ENCODE measurements at regions not wholly inside any gene's neighbourhood (a gene's known extent, or its start where the extent isn't known, plus 50 kb on each side); places are given as distances from the start of the nearest gene placed in this dataset.
A peak's percentile ranks its signal among the peaks of the same experiment; 100 is the strongest.

GRCh38 chr13:40478775-40479174 is 187.7 kb downstream of the FOXO1 start:
- H3K4me3 ChIP-seq, result no peak overlapping the region
- H3K27ac ChIP-seq, result no peak overlapping the region
- no peaks in the 10 kb centered on the region for H3K9me3 ChIP-seq
- no peaks in the 10 kb centered on the region for H3K27me3 ChIP-seq
- TF ChIP-seq POLR2A (IDR thresholded peaks at IDR 0.05) (no peak), EP300 (IDR thresholded peaks at IDR 0.05) (no peak), CTCF (IDR thresholded peaks at IDR 0.05) (no peak)
- no peak for DNase-seq
- H3K4me1 ChIP-seq (ENCODE audit: insufficient read depth), result peaks cover 24% of the 10 kb centered on the region
- 75 to 85% (median 77%) methylated on average over 7 of the region's 7 CpGs for WGBS, 3 donors
- H3K36me3 ChIP-seq, result no peaks in the 10 kb centered on the region
- intact Hi-C loops (cut with DNase I), result no loop called here

GRCh38 chr13:40479196-40479845 is 187.1 kb downstream of the FOXO1 start:
- intact Hi-C loops (cut with DNase I), result no loop called here
- Histone ChIP-seq H3K36me3 (no peaks in the 10 kb centered on the region), H3K27me3 (no peaks in the 10 kb centered on the region), H3K27ac (no peak overlapping the region), H3K4me3 (no peak overlapping the region), H3K9me3 (no peaks in the 10 kb centered on the region), H3K4me1 (ENCODE audit: insufficient read depth) (peaks cover 26% of the 10 kb centered on the region)
- 84 to 91% (median 86%) methylated on average over 28 of the region's 28 CpGs for WGBS, 3 donors
- DNase-seq, result no peak
- TF ChIP-seq CTCF (IDR thresholded peaks at IDR 0.05) (no peak), EP300 (IDR thresholded peaks at IDR 0.05) (no peak), POLR2A (IDR thresholded peaks at IDR 0.05) (no peak)

GRCh38 chr13:40480012-40480914 is 186.2 kb downstream of the FOXO1 start:
- H3K4me1 ChIP-seq (ENCODE audit: insufficient read depth), result peaks cover 28% of the 10 kb centered on the region
- H3K27me3 ChIP-seq, result no peaks in the 10 kb centered on the region
- TF ChIP-seq EP300 (IDR thresholded peaks at IDR 0.05), result no peak
- TF ChIP-seq CTCF (IDR thresholded peaks at IDR 0.05), result no peak
- no peak for TF ChIP-seq POLR2A (IDR thresholded peaks at IDR 0.05)
- H3K4me3 ChIP-seq, result no peak overlapping the region
- 36 to 55% (median 40%) methylated on average over 19 of the region's 19 CpGs for WGBS, 3 donors
- H3K36me3 ChIP-seq, result no peaks in the 10 kb centered on the region
- DNase-seq, result peak in 2 of 5 donors; percentile 30 to 37
- peak overlapping the region in 1 of 2 donors; percentile 36 for H3K27ac ChIP-seq
- intact Hi-C loops (cut with DNase I), result no loop called here
- no peaks in the 10 kb centered on the region for H3K9me3 ChIP-seq

GRCh38 chr13:40480915-40481516 is 185.4 kb downstream of the FOXO1 start:
- Histone ChIP-seq H3K9me3 (no peaks in the 10 kb centered on the region), H3K27ac (no peak overlapping the region), H3K4me3 (no peak overlapping the region), H3K4me1 (ENCODE audit: insufficient read depth) (peaks cover 28% of the 10 kb centered on the region), H3K36me3 (no peaks in the 10 kb centered on the region), H3K27me3 (no peaks in the 10 kb centered on the region)
- WGBS, 3 donors, result 66 to 73% (median 68%) methylated on average over 12 of the region's 12 CpGs
- DNase-seq, result no peak
- intact Hi-C loops (cut with DNase I), result no loop called here
- TF ChIP-seq POLR2A (IDR thresholded peaks at IDR 0.05) (no peak), EP300 (IDR thresholded peaks at IDR 0.05) (no peak), CTCF (IDR thresholded peaks at IDR 0.05) (no peak)
